ENCODE measurements at regions not wholly inside any gene's neighbourhood (a gene's known extent, or its start where the extent isn't known, plus 50 kb on each side); places are given as distances from the start of the nearest gene placed in this dataset.

- no peak for DNase-seq
Observed at GRCh38 chr3:81279481-81280379, 481.7 kb downstream of the GBE1 start.

DNA sequence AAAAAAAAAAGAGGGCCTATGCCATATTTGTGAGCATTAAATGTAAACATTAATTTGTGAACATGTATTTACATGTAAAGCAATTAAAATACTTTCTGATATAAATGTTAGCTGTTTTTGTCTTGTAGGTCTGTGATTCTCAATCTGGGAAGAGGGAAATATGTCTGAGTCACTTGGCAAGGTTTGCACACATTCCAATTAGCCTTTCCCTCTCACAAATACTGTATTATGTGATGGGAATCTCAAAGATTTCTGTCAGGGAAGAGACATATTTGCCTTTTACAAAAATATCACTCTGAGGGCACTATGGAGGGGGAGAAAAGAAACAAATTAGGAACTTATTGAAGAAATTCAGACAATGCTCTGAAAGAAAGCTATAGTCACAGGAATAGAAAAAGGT lies 483.6 kb downstream of the GBE1 start:
- DNase-seq: no peak

- DNase-seq: no peak
Observed at GRCh38 chr3:81274671-81275070, 486.8 kb downstream of the GBE1 start.

GRCh38 chr3:81270603-81271379 lies 490.7 kb downstream of the GBE1 start:
- DNase-seq: no peak

GRCh38 chr3:81268526-81268925 lies 492.9 kb downstream of the GBE1 start:
- DNase-seq: no peak

- DNase-seq: peak in 1 of 51 donors; percentile 7
Observed at GRCh38 chr3:81261996-81262395, 499.4 kb downstream of the GBE1 start.

DNA sequence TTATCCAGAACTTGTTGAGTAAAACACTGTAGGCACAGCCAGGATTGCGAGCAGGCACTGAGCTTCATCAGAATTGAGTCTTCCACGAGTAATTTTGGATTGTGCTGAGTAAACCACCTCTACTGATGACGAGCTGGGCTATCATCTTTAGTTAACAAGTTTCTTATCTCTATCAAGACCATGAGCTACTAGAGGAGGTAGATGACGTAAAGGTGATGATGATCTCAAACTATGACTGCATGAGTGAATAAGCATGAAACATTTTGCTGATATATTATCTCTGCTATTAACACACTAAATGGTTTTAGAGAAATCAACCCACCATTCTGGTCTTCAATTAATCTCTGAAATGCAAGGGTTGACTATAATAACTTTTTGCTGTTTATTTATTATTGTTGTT lies 506.0 kb downstream of the GBE1 start:
- no peak for DNase-seq

- DNase-seq: no peak
Observed at GRCh38 chr3:81251096-81251495, 510.3 kb downstream of the GBE1 start.

DNA sequence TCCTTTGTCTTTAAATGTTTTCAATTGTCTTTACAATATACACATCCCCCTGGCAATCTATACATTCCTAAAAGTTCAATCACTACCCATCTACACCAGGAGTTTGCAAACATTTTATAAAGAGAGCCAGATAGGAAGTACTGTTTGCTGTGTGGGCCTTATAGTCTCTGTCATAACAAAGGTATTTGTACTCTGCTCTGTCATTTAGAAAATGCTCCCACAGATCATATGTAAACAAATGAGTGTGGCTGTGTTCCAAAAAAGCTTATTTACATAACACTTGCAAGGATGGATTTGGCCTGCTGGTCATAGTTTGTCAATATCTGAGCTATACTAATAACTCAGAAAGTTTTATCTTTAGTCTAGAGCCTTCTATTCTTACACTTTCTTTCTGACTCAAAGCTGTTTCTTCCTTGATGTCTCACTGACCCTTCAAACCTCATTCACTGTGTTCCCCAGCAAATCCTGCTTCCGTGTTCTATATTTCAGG lies 511.9 kb downstream of the GBE1 start:
- no peak for DNase-seq

- peak in 1 of 51 donors; percentile 0 for DNase-seq
Observed at GRCh38 chr3:81245501-81245900, 515.9 kb downstream of the GBE1 start.

GRCh38 chr3:81245043-81245442 lies 516.4 kb downstream of the GBE1 start:
- no peak for DNase-seq

DNA sequence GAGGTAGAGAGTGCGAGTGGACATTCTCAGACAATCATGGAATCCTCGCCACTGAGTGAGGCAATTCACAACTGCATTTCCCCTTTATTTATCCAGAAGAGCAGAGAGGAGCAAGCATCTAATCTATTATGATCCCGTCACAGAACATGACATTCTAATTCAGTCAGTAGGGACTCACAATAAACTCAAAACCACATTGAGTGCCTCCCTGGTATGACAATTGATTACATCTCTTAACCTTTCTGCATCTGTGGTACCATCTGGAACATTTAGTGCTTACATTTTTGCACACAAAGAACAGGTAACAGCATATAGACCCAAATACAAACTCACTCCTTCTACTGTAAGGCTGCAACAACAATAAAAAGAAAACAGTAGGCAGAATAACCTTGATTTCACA lies 517.2 kb downstream of the GBE1 start:
- DNase-seq: no peak

GRCh38 chr3:81242871-81243270 lies 518.6 kb downstream of the GBE1 start:
- DNase-seq: peak in 1 of 51 donors; percentile 15

DNA sequence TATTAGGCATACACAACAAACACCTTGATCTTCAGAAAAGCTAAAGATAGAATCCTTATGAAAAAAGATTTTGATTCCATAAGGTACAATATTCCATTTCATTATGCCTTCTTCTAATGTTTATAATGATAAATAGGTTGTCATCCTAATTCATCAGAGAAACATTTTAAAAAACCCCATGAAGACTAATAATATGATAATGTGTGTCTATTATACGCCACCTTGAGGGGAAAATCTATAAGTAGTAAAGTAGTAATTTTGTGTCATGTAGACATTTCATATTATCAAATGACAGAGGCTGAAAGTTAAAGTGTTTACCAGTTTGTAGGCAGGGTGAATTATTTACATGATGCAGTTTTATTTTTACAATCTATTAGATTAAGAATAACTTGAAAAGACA lies 524.3 kb downstream of the GBE1 start:
- DNase-seq: no peak

- DNase-seq: peak in 12 of 51 donors; percentile 0 to 12 (median 4)
Observed at GRCh38 chr3:81218023-81218422, 543.4 kb downstream of the GBE1 start.

- no peak for DNase-seq
Observed at GRCh38 chr3:81217101-81217500, 544.3 kb downstream of the GBE1 start.

- peak in 1 of 51 donors; percentile 1 for DNase-seq
Observed at GRCh38 chr3:81216192-81216591, 545.3 kb downstream of the GBE1 start.

DNA sequence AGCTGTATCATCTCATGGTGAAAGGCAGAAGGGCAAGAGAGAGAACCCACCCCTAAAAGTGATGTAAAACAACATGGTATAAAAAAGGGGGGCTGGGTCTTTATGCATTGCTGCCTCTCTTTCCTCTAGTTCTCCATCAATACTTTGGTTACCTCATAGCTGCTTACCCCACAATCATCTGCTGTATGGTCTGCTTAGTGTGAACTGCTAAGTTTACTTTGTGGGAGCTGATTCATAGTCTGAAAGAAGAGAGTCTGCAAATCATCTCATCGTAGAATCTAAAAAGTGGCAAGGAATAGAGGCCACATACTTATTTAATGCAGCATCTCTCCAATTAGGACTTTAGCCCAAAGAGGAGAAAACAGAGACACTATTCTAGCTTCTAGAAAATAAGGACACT lies 546.8 kb downstream of the GBE1 start:
- no peak for DNase-seq

GRCh38 chr3:81199587-81199986 lies 561.9 kb downstream of the GBE1 start:
- DNase-seq: no peak

DNA sequence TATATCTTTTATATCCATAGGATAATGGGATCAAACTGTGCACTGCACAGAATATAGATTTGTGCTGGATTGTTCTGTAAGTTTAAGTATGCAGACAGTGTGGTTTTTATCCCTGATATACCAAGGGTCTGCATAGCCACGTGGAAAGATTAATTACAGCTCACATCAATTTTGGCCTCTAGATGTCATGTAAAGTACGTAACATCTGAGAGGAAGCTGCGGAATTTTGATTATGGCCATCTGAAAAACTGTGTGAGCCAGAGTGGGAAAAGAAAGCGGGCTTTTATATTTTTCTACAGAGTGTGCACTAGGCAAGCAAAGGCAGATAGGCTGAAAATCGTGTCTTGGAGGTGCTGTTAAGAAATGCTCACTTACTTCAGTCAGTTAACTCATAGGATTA lies 562.7 kb downstream of the GBE1 start:
- DNase-seq: no peak

DNA sequence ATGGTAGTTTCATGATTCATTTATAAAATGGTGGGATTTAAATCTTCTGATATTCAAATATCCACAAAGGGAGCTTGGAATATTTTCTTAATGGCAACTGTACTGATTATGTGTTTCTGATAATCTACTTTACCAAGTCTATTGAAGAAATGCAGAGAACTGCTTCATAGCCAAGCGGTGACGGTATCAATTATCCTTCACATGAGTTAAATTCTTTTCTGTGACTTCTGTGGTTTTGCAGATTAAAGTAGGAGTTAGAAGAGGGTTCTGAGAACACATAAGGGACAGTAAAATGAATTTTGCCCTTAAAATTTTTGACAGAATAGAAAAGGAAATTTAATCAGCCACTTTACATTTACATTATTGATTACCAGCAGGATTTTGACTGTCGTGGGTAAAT lies 563.2 kb downstream of the GBE1 start:
- DNase-seq: no peak

GRCh38 chr3:81197386-81197785 lies 564.1 kb downstream of the GBE1 start:
- no peak for DNase-seq

GRCh38 chr3:81195478-81195877 lies 566.0 kb downstream of the GBE1 start:
- DNase-seq: no peak

Data from hypothalamus (tissue), 51 donors.